ENCODE measurements at regions not wholly inside any gene's neighbourhood (a gene's known extent, or its start where the extent isn't known, plus 50 kb on each side); places are given as distances from the start of the nearest gene placed in this dataset.
"Not testable (repeated sequence)": the region's sequence is repeated elsewhere in the genome, so short reads cannot be mapped to it uniquely, and the experiment has no call there.

DNA sequence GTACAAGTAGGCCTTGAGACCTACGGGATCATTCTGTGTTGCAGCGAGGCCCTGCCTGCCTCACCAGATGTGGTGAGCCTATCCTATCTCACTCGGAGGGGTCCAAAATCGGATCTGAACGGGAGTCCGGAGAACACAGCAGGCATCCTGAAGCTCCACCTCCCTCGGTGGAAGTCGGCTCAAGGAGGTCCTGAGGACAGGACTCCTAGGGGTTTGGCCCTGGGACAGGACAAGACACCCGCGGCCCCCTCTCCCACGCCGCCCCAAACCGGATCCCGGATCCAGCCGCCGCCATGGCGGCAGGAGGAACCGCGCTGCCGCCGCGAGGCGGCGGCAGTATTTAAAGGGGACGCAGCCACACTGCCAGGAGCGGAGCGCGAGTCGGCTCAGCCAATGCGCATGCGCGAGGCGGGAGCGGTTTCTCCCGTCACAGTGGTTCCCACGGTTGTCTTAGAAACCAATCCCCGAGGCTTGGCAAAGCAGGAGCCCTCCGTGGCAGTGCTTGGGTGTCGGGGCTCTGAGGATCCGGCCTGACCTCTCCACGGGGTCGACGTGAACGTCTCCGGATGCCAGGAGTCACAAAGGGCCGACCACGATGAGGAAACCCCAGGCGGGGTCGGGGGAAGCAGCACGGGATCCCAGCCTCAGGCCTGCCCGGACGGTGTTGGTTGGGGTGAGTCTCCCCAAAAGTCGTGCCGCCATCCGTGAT is 454.6 kb upstream of the ZNG1F start:
- not testable (repeated sequence) for FAIRE-seq; H3K36me3 ChIP-seq (ENCODE audit: control insufficient read depth, insufficient read depth, low read length); H3K27me3 ChIP-seq (ENCODE audit: control insufficient read depth, insufficient read depth, low read length)
- TF ChIP-seq, protein P1, sequence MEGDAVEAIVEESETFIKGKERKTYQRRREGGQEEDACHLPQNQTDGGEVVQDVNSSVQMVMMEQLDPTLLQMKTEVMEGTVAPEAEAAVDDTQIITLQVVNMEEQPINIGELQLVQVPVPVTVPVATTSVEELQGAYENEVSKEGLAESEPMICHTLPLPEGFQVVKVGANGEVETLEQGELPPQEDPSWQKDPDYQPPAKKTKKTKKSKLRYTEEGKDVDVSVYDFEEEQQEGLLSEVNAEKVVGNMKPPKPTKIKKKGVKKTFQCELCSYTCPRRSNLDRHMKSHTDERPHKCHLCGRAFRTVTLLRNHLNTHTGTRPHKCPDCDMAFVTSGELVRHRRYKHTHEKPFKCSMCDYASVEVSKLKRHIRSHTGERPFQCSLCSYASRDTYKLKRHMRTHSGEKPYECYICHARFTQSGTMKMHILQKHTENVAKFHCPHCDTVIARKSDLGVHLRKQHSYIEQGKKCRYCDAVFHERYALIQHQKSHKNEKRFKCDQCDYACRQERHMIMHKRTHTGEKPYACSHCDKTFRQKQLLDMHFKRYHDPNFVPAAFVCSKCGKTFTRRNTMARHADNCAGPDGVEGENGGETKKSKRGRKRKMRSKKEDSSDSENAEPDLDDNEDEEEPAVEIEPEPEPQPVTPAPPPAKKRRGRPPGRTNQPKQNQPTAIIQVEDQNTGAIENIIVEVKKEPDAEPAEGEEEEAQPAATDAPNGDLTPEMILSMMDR (IDR thresholded peaks at IDR 0.05; ENCODE audit: insufficient read depth, low read length, severe bottlenecking) = peak; percentile 19
- DNase-seq (ENCODE audit: low read depth) = peak; percentile 15
- peak overlapping the region; percentile 31 for H3K4me3 ChIP-seq (ENCODE audit: low read depth, low read length)

DNA sequence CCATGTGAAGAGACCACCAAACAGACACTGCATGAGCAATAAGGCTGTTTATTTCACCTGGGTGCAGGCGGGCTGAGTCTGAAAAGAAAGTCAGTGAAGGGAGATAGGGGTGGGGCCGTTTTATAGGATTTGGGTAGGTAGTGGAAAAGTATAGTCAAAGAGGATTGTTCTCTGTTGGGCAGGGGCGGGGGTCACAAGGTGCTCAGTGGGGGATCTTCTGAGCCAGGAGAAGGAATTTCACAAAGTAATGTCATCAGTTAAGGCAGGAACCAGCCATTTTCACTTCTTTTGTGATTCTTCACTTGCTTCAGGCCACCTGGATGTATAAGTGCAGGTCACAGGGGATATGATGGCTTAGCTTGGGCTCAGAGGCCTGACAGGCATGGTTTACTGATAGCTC is 444.6 kb upstream of the ZNG1F start:
- not testable (repeated sequence) for H3K4me3 ChIP-seq (ENCODE audit: low read depth, low read length); FAIRE-seq; H3K36me3 ChIP-seq (ENCODE audit: control insufficient read depth, insufficient read depth, low read length); H3K27me3 ChIP-seq (ENCODE audit: control insufficient read depth, insufficient read depth, low read length); DNase-seq (ENCODE audit: low read depth)

DNA sequence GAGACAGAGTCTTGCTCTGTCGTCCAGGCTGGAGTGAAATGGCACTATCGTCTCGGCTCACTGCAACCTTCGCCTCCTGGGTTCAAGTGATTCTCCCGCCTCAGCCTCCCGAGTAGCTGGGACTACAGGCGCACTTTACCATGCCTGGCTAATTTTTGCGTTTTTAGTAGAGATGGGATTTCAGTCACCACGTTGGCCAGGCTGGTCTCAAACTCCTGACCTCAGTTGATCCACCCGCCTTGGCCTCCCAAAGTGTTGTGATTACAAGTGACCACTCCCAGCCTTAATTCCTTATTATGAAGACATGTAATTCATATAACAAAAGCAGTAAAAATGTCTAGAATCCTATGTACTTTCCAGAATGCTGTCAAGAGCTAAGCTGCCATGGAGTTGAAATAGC is 434.5 kb upstream of the ZNG1F start:
- not testable (repeated sequence) for FAIRE-seq; DNase-seq (ENCODE audit: low read depth); H3K4me3 ChIP-seq (ENCODE audit: low read depth, low read length); H3K27me3 ChIP-seq (ENCODE audit: control insufficient read depth, insufficient read depth, low read length); H3K36me3 ChIP-seq (ENCODE audit: control insufficient read depth, insufficient read depth, low read length)

DNA sequence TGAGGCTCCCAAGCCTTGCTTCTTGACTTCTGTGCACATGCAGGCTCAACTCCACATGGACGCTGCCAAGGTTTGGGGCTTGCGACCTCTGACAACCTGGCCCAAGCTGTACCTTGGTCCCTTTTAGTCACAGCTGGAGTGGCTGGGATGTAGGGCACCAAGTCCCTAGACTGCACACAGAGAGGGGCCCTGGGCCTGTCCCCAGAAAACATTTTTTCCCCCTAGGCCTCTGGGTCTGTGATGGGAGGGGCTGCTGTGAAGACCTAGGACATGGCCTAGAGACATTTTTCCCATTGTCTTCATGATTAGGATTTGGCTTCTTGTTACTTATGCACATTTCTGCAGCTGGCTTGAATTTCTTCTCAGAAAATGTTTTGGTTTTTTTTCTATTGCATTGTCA is 430.1 kb upstream of the ZNG1F start:
- FAIRE-seq; H3K4me3 ChIP-seq (ENCODE audit: low read depth, low read length); DNase-seq (ENCODE audit: low read depth); H3K36me3 ChIP-seq (ENCODE audit: control insufficient read depth, insufficient read depth, low read length); H3K27me3 ChIP-seq (ENCODE audit: control insufficient read depth, insufficient read depth, low read length): not testable (repeated sequence)

DNA sequence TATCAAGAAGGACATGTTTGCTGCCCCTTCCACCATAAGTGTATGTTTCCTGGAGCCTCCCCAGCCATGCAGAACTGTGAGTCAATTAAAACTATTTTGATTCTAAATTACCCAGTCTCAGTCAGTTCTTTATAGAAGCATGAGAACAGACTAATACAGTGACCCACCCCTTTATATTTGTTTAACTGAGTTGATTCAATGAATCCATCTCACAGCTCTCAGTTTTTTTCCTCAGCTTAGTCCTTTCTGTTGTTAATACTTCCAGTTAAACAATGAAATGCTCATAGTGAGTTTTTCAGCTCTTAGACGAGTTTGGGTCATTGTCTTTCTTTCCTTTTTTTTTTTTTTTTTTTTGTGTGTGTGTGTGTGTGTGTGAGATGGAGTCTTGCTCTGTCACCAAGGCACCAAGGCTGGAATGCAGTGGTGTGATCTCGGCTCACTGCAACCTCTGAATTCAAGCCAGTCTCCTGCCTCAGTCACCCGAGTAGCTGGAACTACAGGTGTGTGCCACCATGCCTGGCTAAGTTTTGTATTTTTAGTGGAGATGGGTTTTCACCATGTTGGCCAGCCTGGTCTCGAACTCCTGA is 417.9 kb upstream of the ZNG1F start:
- FAIRE-seq; DNase-seq (ENCODE audit: low read depth); H3K36me3 ChIP-seq (ENCODE audit: control insufficient read depth, insufficient read depth, low read length); H3K27me3 ChIP-seq (ENCODE audit: control insufficient read depth, insufficient read depth, low read length); H3K4me3 ChIP-seq (ENCODE audit: low read depth, low read length): not testable (repeated sequence)

DNA sequence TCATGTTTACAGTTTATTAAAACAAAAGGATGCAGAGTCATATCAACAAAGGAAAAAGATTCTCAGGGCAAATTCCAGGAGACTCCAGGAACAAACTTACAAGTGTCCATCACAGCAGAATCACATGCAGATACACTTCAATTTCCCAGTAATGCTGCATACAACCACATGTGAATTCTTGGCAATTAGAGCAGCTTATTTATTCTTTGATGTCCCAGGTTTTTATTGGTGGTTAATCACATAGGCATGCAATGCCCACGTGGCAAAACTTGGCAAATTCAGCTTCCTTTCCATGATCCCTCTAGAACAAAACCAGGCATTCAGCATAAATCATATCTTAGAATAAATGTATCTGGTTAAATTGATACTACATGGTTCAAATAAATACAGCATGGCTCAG is 376.5 kb upstream of the ZNG1F start:
- not testable (repeated sequence) for H3K27me3 ChIP-seq (ENCODE audit: control insufficient read depth, insufficient read depth, low read length); H3K4me3 ChIP-seq (ENCODE audit: low read depth, low read length); FAIRE-seq; H3K36me3 ChIP-seq (ENCODE audit: control insufficient read depth, insufficient read depth, low read length)
- peak; percentile 10 for DNase-seq (ENCODE audit: low read depth)
